ENCODE measurements at regions not wholly inside any gene's neighbourhood (a gene's known extent, or its start where the extent isn't known, plus 50 kb on each side); places are given as distances from the start of the nearest gene placed in this dataset.

DNA sequence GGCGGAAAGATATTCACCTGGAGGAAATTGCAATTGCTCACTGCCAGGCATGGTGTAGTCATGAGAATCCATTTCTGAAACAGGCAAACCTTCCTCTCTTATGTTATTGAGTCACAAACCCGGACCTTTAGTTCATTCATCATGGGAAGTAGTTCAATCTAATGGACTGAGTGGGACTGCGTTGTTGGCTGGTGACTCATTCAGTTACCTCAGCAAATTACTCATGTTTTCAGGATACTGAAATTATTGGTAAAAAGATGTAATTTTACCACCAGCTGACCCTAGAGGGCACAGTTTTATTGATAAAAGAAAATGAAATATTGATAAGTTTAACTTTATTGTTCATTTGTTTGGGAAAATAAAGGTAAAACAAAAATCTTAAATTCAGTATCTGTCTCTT is 1194.4 kb upstream of the SORCS1 start:
- Histone ChIP-seq H3K4me3 (ENCODE audit: low read depth in 1 of 3, low read length in 3 of 3) (no peak overlapping the region), H3K36me3 (ENCODE audit: control insufficient read depth in 4 of 4, insufficient read depth in 3 of 4, low read depth in 1 of 4, low read length in 3 of 4) (no peaks in the 10 kb centered on the region), H3K27ac (ENCODE audit: low read depth in 1 of 2, low read length in 2 of 2) (no peak overlapping the region), H3K9me3 (ENCODE audit: control insufficient read depth in 4 of 4, low read length in 3 of 4) (no peaks in the 10 kb centered on the region), H3K27me3 (ENCODE audit: control insufficient read depth in 4 of 4, insufficient read depth in 4 of 4, low read length in 3 of 4) (peaks cover 0 to 6% (median 0%) of the 10 kb centered on the region in 4 donors), H3K4me1 (ENCODE audit: control insufficient read depth in 4 of 4, insufficient read depth in 4 of 4, low read length in 3 of 4) (no peaks in the 10 kb centered on the region), H3K9ac (ENCODE audit: low read depth in 1 of 2, low read length in 2 of 2) (no peak overlapping the region)
- TF ChIP-seq FOXA2 (IDR thresholded peaks at IDR 0.05): no peak
- TF ChIP-seq JUND (IDR thresholded peaks at IDR 0.05): no peak
- TF ChIP-seq HNF4G (IDR thresholded peaks at IDR 0.05): no peak
- DNase-seq (ENCODE audit: low spot score): no peak
- WGBS: 72% methylated on average over 3 of the region's 3 CpGs

DNA sequence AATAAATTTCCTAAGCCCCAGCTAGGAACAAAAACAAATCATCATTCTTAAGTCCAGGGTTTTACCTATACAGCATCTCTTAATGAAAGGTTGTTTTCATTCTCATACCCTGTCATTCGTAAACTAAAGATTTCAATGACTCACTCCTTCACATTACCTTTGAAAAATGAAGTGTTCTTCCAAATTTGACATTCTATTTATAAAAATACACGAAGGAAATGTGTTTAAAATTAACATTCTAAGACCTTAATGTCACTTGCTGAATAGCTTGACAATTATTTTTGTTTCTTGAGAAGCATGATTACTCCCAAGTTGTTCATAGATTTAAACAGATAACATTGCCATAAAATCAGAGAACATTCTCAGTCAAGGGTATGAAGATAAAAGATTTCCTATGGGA is 1188.3 kb upstream of the SORCS1 start:
- Histone ChIP-seq H3K4me3 (ENCODE audit: low read depth in 1 of 3, low read length in 3 of 3) (no peak overlapping the region), H3K27me3 (ENCODE audit: control insufficient read depth in 4 of 4, insufficient read depth in 4 of 4, low read length in 3 of 4) (peaks cover 0 to 6% (median 0%) of the 10 kb centered on the region in 4 donors), H3K9ac (ENCODE audit: low read depth in 1 of 2, low read length in 2 of 2) (no peak overlapping the region), H3K27ac (ENCODE audit: low read depth in 1 of 2, low read length in 2 of 2) (no peak overlapping the region), H3K4me1 (ENCODE audit: control insufficient read depth in 4 of 4, insufficient read depth in 4 of 4, low read length in 3 of 4) (no peaks in the 10 kb centered on the region), H3K9me3 (ENCODE audit: control insufficient read depth in 4 of 4, low read length in 3 of 4) (no peaks in the 10 kb centered on the region), H3K36me3 (ENCODE audit: control insufficient read depth in 4 of 4, insufficient read depth in 3 of 4, low read depth in 1 of 4, low read length in 3 of 4) (no peaks in the 10 kb centered on the region)
- WGBS: 34% methylated on average over 2 of the region's 2 CpGs
- TF ChIP-seq GABPA (IDR thresholded peaks at IDR 0.05 in 1 of 2, conservative IDR thresholded peaks at IDR 0.05 in 1 of 2) (no peak), FOXA1 (IDR thresholded peaks at IDR 0.05) (no peak), RAD21 (IDR thresholded peaks at IDR 0.05) (no peak), NR2F2 (IDR thresholded peaks at IDR 0.05) (no peak), JUND (IDR thresholded peaks at IDR 0.05) (no peak), YY1 (IDR thresholded peaks at IDR 0.05) (no peak), HNF4A (conservative IDR thresholded peaks at IDR 0.05) (no peak), HNF4G (IDR thresholded peaks at IDR 0.05) (no peak), RXRA (IDR thresholded peaks at IDR 0.05) (no peak), FOXA2 (IDR thresholded peaks at IDR 0.05) (no peak)
- TF ChIP-seq, protein P1, sequence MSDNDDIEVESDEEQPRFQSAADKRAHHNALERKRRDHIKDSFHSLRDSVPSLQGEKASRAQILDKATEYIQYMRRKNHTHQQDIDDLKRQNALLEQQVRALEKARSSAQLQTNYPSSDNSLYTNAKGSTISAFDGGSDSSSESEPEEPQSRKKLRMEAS (IDR thresholded peaks at IDR 0.05): no peak
- TF ChIP-seq, protein P2, sequence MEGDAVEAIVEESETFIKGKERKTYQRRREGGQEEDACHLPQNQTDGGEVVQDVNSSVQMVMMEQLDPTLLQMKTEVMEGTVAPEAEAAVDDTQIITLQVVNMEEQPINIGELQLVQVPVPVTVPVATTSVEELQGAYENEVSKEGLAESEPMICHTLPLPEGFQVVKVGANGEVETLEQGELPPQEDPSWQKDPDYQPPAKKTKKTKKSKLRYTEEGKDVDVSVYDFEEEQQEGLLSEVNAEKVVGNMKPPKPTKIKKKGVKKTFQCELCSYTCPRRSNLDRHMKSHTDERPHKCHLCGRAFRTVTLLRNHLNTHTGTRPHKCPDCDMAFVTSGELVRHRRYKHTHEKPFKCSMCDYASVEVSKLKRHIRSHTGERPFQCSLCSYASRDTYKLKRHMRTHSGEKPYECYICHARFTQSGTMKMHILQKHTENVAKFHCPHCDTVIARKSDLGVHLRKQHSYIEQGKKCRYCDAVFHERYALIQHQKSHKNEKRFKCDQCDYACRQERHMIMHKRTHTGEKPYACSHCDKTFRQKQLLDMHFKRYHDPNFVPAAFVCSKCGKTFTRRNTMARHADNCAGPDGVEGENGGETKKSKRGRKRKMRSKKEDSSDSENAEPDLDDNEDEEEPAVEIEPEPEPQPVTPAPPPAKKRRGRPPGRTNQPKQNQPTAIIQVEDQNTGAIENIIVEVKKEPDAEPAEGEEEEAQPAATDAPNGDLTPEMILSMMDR (IDR thresholded peaks at IDR 0.05; ENCODE audit: low read depth, low read length, missing input control): no peak
- no peak for DNase-seq (ENCODE audit: low spot score)

DNA sequence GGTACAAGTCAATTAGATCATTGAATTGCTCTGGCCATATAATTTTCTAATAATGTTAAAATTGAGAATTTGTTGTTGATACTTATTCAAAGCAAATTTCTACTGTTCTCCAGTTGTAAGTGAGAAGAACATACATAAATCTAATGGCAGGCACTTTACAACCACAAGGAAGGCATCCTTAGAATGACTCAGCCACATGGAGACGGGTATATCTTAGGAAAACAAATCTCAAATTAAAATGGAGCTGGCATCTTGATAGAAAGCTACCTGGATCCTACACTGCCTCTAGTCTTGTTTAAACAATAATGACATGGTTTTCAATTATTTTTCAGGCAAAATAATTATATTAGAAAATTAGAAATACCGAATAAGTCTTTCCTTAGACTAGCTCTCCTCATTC is 1183.7 kb upstream of the SORCS1 start:
- Histone ChIP-seq H3K4me3 (ENCODE audit: low read depth in 1 of 3, low read length in 3 of 3) (no peak overlapping the region), H3K27me3 (ENCODE audit: control insufficient read depth in 4 of 4, insufficient read depth in 4 of 4, low read length in 3 of 4) (no peaks in the 10 kb centered on the region), H3K27ac (ENCODE audit: low read depth in 1 of 2, low read length in 2 of 2) (no peak overlapping the region), H3K36me3 (ENCODE audit: control insufficient read depth in 4 of 4, insufficient read depth in 3 of 4, low read depth in 1 of 4, low read length in 3 of 4) (no peaks in the 10 kb centered on the region), H3K4me1 (ENCODE audit: control insufficient read depth in 4 of 4, insufficient read depth in 4 of 4, low read length in 3 of 4) (no peaks in the 10 kb centered on the region), H3K9me3 (ENCODE audit: control insufficient read depth in 4 of 4, low read length in 3 of 4) (no peaks in the 10 kb centered on the region), H3K9ac (ENCODE audit: low read depth in 1 of 2, low read length in 2 of 2) (no peak overlapping the region)
- 73% methylated on average over 2 of the region's 2 CpGs for WGBS
- DNase-seq (ENCODE audit: low spot score): no peak
- TF ChIP-seq, protein P1 (IDR thresholded peaks at IDR 0.05): no peak
- TF ChIP-seq SP1 (IDR thresholded peaks at IDR 0.05): no peak
- TF ChIP-seq RAD21 (IDR thresholded peaks at IDR 0.05): no peak
- no peak for TF ChIP-seq NR2F2 (IDR thresholded peaks at IDR 0.05)
- no peak for TF ChIP-seq JUND (IDR thresholded peaks at IDR 0.05)
- no peak for TF ChIP-seq YY1 (IDR thresholded peaks at IDR 0.05)
- TF ChIP-seq HNF4A (conservative IDR thresholded peaks at IDR 0.05): no peak
- TF ChIP-seq FOXA1 (IDR thresholded peaks at IDR 0.05): no peak
- TF ChIP-seq, protein P3, sequence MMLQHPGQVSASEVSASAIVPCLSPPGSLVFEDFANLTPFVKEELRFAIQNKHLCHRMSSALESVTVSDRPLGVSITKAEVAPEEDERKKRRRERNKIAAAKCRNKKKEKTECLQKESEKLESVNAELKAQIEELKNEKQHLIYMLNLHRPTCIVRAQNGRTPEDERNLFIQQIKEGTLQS (IDR thresholded peaks at IDR 0.05): no peak
- TF ChIP-seq, protein P4, sequence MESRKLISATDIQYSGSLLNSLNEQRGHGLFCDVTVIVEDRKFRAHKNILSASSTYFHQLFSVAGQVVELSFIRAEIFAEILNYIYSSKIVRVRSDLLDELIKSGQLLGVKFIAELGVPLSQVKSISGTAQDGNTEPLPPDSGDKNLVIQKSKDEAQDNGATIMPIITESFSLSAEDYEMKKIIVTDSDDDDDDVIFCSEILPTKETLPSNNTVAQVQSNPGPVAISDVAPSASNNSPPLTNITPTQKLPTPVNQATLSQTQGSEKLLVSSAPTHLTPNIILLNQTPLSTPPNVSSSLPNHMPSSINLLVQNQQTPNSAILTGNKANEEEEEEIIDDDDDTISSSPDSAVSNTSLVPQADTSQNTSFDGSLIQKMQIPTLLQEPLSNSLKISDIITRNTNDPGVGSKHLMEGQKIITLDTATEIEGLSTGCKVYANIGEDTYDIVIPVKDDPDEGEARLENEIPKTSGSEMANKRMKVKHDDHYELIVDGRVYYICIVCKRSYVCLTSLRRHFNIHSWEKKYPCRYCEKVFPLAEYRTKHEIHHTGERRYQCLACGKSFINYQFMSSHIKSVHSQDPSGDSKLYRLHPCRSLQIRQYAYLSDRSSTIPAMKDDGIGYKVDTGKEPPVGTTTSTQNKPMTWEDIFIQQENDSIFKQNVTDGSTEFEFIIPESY (IDR thresholded peaks at IDR 0.05): no peak
- TF ChIP-seq TAF1 (conservative IDR thresholded peaks at IDR 0.05): no peak
- no peak for TF ChIP-seq GABPA (IDR thresholded peaks at IDR 0.05 in 1 of 2, conservative IDR thresholded peaks at IDR 0.05 in 1 of 2)
- TF ChIP-seq FOXA2 (IDR thresholded peaks at IDR 0.05): no peak
- TF ChIP-seq, protein P2 (IDR thresholded peaks at IDR 0.05; ENCODE audit: low read depth, low read length, missing input control): no peak
- no peak for TF ChIP-seq EGR1 (IDR thresholded peaks at IDR 0.05; ENCODE audit: low read depth in 2 of 2)
- no peak for TF ChIP-seq RXRA (IDR thresholded peaks at IDR 0.05)
- no peak for TF ChIP-seq HNF4G (IDR thresholded peaks at IDR 0.05)

All from liver (tissue), 8 donors.